NCI-H1105 (cell line): ENCODE measurements at regions not wholly inside any gene's neighbourhood (a gene's known extent, or its start where the extent isn't known, plus 50 kb on each side); places are given as distances from the start of the nearest gene placed in this dataset.

ENCODE experiments used
- DNase-seq: peaks from one replicate; lab custom pipeline; 2025; lab: John Stamatoyannopoulos, UW

GRCh38 chr5:167790462-167791260, 500.8 kb upstream of the WWC1 start:
- DNase-seq = no peak

DNA sequence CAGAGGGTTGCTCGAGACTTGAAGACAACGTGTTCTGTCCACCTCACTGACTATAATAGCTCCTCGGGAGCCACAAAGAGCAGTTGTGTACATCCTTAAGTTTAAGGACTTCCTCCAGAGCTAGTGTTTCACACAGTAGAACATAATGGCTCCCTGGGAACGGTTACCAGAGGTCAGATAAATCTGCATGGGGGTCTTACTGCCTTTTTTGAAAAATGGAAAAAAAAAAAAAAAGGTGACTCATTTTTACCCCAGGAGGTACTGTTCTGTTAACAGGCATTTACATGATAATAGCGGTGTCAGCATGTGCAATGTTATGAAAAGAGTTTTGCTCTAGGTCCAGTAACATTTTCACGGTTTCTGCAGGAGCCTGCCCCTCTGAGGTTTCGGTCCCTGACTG, 498.9 kb upstream of the WWC1 start:
- DNase-seq = no peak

DNA sequence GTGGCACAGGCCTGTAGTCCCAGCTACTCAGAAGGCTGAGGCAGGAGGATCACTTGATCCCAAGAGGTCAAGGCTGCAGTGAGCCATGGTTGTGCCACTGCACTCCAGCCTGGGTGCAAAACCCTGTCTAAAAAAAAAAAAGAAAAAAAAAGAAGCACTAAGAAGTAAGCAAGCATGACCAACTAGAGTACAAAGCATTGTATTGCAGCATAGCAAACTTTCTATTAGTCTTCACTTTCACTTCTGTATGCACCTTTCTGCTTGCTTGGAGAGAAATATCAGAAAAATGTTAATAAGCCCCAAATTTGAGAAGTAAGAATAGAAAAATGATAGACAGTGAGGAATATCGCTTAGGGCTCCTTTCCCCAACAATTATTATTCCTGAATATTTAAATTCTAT, 497.7 kb upstream of the WWC1 start:
- DNase-seq = no peak

- no peak for DNase-seq
Measured at GRCh38 chr5:167794121-167794520, 497.3 kb upstream of the WWC1 start.

- DNase-seq = no peak
Measured at GRCh38 chr5:167796672-167797071, 494.8 kb upstream of the WWC1 start.

- no peak for DNase-seq
Measured at GRCh38 chr5:167797933-167798332, 493.5 kb upstream of the WWC1 start.

DNA sequence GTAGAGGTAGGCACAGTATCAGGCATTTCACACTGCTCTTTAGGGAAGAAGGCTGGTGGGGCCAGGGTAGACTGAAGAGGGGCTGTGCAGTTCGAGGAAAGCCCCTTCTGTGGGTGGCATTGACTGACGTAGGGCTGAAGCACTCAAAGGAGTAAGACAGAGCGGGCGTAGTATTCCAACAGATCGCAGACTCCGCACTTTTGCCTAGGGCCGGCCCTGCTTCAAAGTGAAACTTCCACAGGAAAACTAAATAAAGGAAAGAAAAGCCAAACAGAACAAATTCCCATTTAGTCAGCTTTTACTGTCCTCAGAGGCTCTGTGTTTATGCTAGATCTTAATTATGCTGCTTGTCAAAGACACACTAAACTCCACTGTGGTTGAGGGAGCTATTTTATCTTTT, 493.0 kb upstream of the WWC1 start:
- no peak for DNase-seq

DNA sequence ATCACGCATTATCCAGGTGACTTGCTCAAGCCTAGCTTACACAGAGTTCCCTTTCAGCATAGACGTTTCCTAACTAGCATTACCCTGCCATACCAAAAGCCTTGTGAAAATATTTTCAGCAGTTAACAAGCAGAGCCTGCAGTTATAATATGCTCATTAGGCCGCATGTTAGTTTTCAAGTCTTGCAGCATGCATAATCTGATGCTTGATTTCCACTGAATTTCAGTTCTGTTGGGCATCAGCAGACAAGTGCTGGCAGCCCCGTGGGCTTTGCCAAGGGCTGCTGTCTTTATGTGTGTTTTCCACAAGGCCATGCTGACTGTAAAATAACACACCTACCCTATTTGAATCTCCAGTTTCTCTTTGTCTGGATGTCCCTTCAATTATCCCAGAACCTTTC, 491.0 kb upstream of the WWC1 start:
- no peak for DNase-seq

GRCh38 chr5:167801999-167802398, 489.4 kb upstream of the WWC1 start:
- no peak for DNase-seq

GRCh38 chr5:167802755-167803431, 488.6 kb upstream of the WWC1 start:
- DNase-seq = no peak

- DNase-seq = no peak
Measured at GRCh38 chr5:167804512-167805220, 486.8 kb upstream of the WWC1 start.

DNA sequence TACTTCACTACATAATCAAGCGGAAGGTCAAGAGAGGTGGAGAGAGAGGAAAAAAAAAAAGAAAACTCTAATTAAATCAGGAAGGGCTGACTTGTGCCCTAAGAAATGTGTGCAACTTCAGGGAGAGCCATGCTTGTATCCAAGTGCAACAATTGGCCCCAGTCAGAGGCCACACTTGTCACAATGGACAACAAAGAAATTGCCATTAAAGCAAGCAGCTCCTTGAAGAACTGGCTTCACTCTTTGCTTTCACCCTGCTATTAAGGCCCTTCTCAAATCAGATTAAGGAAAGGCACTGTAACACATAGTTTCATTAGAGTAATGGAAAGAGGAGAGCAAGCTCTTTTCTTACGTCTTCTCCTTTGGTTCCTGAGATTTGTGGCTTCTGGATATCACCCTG, 480.9 kb upstream of the WWC1 start:
- no peak for DNase-seq

GRCh38 chr5:167812871-167813270, 478.6 kb upstream of the WWC1 start:
- no peak for DNase-seq

DNA sequence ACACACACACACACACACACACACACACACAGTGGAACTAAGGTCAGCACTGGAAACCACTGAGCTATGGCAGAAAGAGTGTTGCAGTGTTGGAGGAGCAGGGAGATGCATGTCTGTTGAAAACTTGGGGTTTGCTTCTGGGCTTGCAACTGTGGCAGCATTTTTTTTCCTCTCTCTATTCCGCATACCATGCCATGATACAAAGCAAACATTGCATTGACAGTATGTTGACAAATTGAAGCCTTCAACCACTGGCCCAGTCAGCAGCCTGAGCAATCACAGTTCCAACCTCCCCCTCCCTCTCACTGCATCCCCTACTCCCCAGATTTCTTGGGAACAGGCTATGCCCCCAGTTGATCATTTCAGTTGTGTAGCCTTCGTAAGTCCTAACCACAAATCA, 478.1 kb upstream of the WWC1 start:
- no peak for DNase-seq

GRCh38 chr5:167814040-167814439, 477.4 kb upstream of the WWC1 start:
- DNase-seq = no peak

- no peak for DNase-seq
Measured at GRCh38 chr5:167814828-167815227, 476.6 kb upstream of the WWC1 start.

DNA sequence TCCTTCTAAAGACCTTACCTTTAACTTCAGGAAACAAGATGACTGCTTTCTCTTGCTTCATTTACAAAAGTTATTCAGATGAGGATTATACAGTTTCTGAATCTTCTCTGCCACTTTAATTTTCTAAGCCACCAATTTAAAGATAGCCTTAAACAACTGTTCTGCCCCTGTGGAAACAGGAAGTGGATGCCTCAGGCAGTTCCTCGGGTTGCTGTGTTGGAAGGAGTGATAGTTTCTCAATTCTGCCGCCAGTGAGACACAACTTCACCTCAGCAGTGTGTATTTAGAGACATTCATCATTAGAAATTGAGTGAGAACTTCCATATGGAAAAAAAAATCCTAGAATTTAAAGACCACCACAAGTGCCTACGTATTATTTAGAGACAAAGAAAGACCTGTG, 475.1 kb upstream of the WWC1 start:
- no peak for DNase-seq

- no peak for DNase-seq
Measured at GRCh38 chr5:167816864-167817263, 474.6 kb upstream of the WWC1 start.

DNA sequence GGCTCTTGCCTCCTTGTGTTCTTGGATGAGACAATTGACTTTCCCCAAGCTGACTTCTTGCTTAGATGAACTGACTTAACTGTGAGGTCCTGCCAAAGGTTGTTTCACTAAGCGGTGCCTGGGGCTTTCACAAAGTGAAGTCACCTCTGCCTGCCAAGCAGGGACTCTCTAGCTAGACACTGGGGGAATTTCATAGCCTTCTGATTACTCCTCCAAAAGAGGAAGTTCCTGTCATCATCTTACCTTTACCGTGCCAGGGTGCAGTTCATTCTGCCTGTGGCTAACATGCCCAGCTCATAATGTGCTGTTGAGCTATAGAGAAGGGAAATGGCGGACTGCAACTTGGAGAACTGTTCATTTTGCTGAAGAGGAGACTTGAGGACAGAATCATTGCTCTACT, 472.0 kb upstream of the WWC1 start:
- DNase-seq = no peak

DNA sequence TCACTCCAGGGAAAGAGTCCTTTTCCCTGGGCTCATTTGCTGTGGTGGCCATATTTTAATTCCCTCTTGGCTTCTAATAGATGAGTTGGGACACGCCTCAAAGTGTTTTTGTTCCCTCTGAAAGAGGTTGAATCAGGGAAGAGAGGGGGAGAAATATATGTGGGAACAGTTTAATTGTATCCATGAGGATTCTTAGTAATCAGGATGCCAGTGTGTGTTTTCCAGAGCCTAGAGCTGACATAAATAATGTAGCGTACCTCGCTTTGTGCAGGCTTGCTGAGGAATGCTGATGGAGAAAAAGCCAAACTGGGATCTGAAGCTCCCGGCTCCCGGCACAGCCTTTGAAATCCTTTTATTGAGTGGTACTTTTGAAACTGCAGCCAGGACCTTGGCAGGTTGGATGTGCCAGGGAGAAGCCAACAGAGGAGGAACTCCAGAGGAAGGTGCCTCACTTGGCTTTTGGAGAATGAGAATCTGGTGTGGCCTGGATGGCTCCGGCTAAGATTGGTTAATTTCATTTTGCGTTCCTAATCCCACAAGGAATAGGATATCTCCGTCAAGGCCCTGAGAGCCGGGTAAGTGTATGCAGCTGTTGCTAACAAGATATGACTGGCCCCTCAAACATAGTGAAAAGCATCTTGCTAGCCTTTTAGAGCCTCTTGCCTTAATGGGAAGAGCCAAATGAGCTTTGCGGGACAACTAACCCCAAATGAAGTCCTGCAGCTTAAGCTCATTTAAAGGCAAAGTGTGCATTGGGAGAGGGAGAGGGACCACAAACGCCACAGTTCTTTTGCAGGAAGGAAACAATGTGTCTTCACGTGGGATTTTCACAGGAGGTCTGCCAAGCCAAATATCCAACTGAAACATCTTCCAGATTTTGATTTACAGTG, 471.1 kb upstream of the WWC1 start:
- DNase-seq = no peak

- DNase-seq = no peak
Measured at GRCh38 chr5:167821151-167821550, 470.3 kb upstream of the WWC1 start.

- DNase-seq = no peak
Measured at GRCh38 chr5:167821669-167822068, 469.8 kb upstream of the WWC1 start.
